Kasumi-1 (cell line): ENCODE measurements at regions not wholly inside any gene's neighbourhood (a gene's known extent, or its start where the extent isn't known, plus 50 kb on each side); places are given as distances from the start of the nearest gene placed in this dataset.
"Not testable (repeated sequence)": the region's sequence is repeated elsewhere in the genome, so short reads cannot be mapped to it uniquely, and the experiment has no call there.

Experiments
- DNase-seq, 2 experiments: peaks; one replicate each; lab custom pipeline; 2025; lab: John Stamatoyannopoulos, UW

- not testable (repeated sequence) for DNase-seq
Measured at GRCh38 chr11:92027136-92027535, 197.5 kb upstream of the FAT3 start.

GRCh38 chr11:92026664-92027063 is 198.0 kb upstream of the FAT3 start:
- DNase-seq = no peak

DNA sequence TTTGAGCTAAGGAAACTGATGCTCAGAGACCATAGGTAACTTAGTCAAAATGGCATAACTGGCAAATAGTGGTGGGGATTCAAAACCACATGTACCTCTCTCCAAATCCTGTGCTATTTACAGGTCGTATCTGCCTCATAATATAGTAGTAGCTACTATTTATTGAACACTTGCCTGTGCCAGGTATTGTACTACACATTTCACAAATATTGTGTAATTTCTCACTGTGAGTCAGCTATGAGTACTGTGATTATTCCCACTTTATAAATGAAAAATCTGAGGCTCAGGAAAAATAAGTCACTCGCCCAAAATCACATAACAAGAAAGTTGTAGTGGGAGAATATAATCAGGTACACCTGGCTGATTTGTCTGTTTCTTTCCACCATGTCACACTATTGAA is 199.8 kb upstream of the FAT3 start:
- DNase-seq = no peak

DNA sequence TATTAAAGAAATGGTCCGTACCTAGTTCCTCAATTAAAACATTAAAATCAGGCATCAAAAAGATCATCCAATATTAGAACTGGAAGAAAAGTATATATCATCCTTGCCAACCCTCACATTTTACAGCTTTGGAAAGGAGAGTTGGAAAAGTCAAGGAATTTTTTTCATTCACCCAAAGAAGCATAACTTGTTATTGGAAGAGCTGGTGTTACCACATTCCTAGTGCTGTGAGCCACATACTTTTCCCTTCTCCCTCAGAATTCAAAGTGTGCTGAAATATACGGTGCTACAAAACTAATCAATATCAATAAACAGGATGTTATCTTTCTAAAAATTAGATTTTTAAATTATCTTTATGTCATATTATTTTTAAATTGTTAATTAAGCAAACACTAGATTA is 202.1 kb upstream of the FAT3 start:
- DNase-seq = no peak

DNA sequence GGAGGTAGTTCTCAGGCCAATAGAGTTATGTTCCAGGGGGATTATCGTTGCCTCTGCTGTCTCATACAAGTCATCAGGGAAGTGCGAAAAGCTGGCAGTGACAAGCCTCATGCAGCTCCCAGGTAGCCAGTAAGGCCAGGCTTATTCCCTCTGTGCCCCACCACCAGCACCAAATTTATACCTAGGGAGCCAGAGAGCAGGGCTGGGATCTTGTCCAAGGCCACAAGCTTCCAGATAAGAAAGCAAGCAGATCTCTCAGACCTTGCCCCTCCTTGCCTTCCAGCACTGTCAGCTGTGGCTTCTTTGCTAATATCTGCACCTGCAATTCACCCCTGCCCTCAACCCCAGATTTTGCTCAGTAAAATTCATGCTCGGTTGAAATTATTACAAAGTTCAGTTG is 206.3 kb upstream of the FAT3 start:
- DNase-seq = no peak

GRCh38 chr11:92008249-92008648 is 216.4 kb upstream of the FAT3 start:
- no peak for DNase-seq

GRCh38 chr11:92002568-92002967 is 222.1 kb upstream of the FAT3 start:
- peak; percentile 2 for DNase-seq

GRCh38 chr11:91998481-91998880 is 226.1 kb upstream of the FAT3 start:
- no peak for DNase-seq

DNA sequence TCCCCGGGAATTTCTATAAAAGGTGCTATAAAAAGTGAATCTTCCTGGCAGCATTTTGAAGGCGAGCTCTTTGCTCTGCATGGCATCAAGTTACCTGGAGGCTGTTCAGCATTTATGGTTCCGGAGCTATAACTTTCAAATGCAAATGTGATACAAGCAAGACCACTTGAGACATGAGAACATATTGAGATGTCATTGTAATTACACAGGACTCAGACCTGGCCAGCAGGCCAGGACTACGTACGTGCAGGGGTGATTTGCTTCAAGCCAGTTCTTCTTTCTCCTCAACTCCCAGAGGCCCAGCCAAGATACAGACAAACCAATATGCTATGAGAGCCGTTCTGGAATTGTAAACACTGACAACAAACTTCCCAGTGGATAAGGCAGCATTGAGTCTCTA is 227.4 kb upstream of the FAT3 start:
- DNase-seq = no peak

DNA sequence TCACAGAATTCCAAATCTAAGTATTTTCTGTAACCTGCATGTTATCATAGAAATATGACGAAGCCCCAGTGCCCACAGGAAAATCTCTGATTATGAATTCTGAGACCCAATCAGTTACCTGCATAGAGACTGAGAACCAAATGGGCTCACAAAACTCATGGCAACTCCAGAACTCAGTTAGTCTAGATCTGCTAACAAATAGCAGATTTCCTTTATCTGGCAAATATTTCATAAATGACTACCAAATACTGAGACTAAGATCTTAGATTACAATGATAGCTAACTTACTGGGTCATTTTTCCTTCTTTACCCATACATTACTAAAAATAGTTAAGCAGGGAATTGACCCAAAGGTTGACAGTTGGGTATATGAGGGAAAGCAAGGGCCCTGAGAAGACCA is 228.1 kb upstream of the FAT3 start:
- DNase-seq = no peak

- not testable (repeated sequence) for DNase-seq
Measured at GRCh38 chr11:91988443-91988842, 236.2 kb upstream of the FAT3 start.

DNA sequence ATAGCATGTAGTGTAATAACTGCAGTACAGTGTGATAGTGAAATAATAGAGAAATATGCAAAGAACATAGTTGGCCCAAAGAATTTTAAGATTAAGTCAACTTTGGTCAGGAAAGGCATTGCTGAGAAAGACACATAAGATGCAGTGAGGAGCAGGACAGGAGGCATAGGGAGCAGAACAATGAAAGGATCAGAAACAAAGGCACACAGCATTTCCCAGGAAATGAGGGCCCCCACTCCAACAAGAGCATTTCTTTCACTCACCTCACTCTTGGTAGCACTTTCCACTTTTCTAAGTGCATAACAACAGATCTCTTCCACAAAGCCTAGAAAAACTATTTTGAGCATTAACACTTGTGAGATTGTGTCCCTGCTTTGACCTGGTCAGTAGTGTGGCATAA is 238.4 kb upstream of the FAT3 start:
- DNase-seq = no peak

- DNase-seq = no peak
Measured at GRCh38 chr11:91984033-91984584, 240.5 kb upstream of the FAT3 start.

- DNase-seq = no peak
Measured at GRCh38 chr11:91981995-91982394, 242.6 kb upstream of the FAT3 start.

GRCh38 chr11:91979775-91980174 is 244.8 kb upstream of the FAT3 start:
- DNase-seq = no peak

GRCh38 chr11:91978747-91979146 is 245.9 kb upstream of the FAT3 start:
- DNase-seq = no peak

- no peak for DNase-seq
Measured at GRCh38 chr11:91972665-91973266, 251.9 kb upstream of the FAT3 start.

DNA sequence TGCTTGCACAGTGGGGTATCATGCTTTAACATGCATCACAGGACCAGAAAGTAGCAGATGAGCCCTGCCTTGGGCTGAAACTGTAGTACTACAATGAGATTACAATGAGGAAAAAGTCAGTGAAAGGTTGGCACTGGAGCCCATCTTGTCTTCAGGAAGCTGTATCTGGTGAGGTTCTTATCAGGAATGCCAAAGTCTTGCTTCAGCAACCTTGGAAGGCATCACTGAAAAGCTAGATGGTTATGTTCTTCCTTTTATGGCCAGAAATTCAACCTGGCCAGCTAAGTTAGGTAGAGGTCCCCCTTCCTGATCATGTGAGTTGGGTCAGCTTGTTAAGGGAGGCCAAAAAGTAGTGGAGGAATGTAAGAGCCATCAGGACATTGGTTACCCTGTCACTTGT is 254.0 kb upstream of the FAT3 start:
- no peak for DNase-seq

GRCh38 chr11:91969486-91969885 is 255.1 kb upstream of the FAT3 start:
- DNase-seq = no peak

GRCh38 chr11:91967691-91968045 is 256.9 kb upstream of the FAT3 start:
- no peak for DNase-seq

GRCh38 chr11:91967026-91967690 is 257.5 kb upstream of the FAT3 start:
- no peak for DNase-seq

- DNase-seq = no peak
Measured at GRCh38 chr11:91966368-91966767, 258.2 kb upstream of the FAT3 start.

DNA sequence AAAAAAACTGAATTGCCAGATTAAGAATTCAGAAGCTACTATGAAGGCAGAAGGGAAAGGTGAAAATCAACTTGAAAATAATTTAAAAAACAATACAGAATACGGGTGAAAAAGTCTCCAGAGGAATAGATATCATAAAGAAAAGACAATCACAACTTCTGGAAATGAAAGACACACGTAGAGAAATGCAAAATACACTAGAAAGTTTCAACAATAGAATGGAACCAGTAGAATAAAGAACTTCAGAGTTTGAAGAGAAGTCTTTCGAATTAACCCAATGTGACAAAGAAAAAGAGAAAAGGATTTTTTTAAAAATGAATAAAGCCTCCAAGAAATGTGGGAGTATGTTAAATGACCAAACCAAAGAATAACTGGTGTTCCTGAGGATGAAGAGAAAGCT is 263.8 kb upstream of the FAT3 start:
- no peak for DNase-seq

GRCh38 chr11:91959411-91959810 is 265.2 kb upstream of the FAT3 start:
- DNase-seq = no peak
